SU-DHL-6 (cell line): ENCODE measurements at regions not wholly inside any gene's neighbourhood (a gene's known extent, or its start where the extent isn't known, plus 50 kb on each side); places are given as distances from the start of the nearest gene placed in this dataset.

Experiments
- H2AFZ ChIP-seq: fragments of 200-600 bp; sonication (generic); 2 replicates; pipeline ENCODE4 v1.6.1; 2014; ENCODE audit warnings: low read depth, mild to moderate bottlenecking, moderate library complexity, mixed read lengths, antibody characterized with exemption, low read length; ENCODE audit not compliant: severe bottlenecking
- H3F3A ChIP-seq: fragments of 200-600 bp; shearing (Covaris generic); 2 replicates; pipeline ENCODE4 v1.6.0; 2016; ENCODE audit warnings: antibody characterized with exemption, mild to moderate bottlenecking; ENCODE audit not compliant: insufficient read depth
- H3K27ac ChIP-seq: fragments of 200-600 bp; sonication (generic); 2 replicates; pipeline ENCODE4 v1.5.1; 2016; ENCODE audit warnings: low read depth, mild to moderate bottlenecking, low read length, moderate library complexity, mixed read lengths
- H3K27me3 ChIP-seq: fragments of 200-600 bp; sonication (generic), shearing (Covaris generic); 2 replicates; pipeline ENCODE4 v1.6.0; 2014; ENCODE audit warnings: mild to moderate bottlenecking, low read length
- H3K36me3 ChIP-seq: fragments of 200-600 bp; sonication (generic); 2 replicates; pipeline ENCODE4 v1.6.1; 2014; ENCODE audit warnings: mild to moderate bottlenecking, low read length, mixed read lengths
- H3K4me2 ChIP-seq: fragments of 300-600, 200-600 bp; shearing (Covaris generic), sonication (generic); 2 replicates; pipeline ENCODE4 v1.6.0; 2014; ENCODE audit warnings: low read length, low read depth, mild to moderate bottlenecking; ENCODE audit not compliant: poor library complexity, severe bottlenecking
- H3K4me3 ChIP-seq: fragments of 200-600 bp; sonication (generic); 2 replicates; pipeline ENCODE4 v1.5.1; 2014; ENCODE audit warnings: antibody characterized with exemption, low read length, mild to moderate bottlenecking, mixed read lengths; ENCODE audit not compliant: insufficient read depth, poor library complexity, severe bottlenecking
- H3K79me2 ChIP-seq: fragments of 200-600 bp; sonication (generic); 2 replicates; pipeline ENCODE4 v1.6.1; 2014; ENCODE audit warnings: mild to moderate bottlenecking, low read length, moderate library complexity; ENCODE audit not compliant: insufficient read depth
- H3K9ac ChIP-seq: fragments of 200-600 bp; sonication (generic); 2 replicates; pipeline ENCODE4 v1.7.0; 2014; ENCODE audit warnings: mild to moderate bottlenecking, low read length
- H3K9me2 ChIP-seq: fragments of 200-600 bp; sonication (generic); replicated peaks from 2 replicates; pipeline ENCODE4 v1.6.1; 2014; ENCODE audit warnings: low read length; ENCODE audit not compliant: insufficient read depth
- H3K9me3 ChIP-seq: fragments of 200-600 bp; sonication (generic); 2 replicates; pipeline ENCODE4 v1.6.1; 2014; ENCODE audit warnings: low read length, mixed read lengths; ENCODE audit not compliant: insufficient read depth
- H4K20me1 ChIP-seq: fragments of 200-600 bp; sonication (generic); 2 replicates; pipeline ENCODE4 v1.6.1; 2014; ENCODE audit warnings: low read depth, mild to moderate bottlenecking, antibody characterized with exemption, low read length, moderate library complexity, mixed read lengths
- EZH2phosphoT487 ChIP-seq: fragments of 200-600 bp; sonication (generic), shearing (Covaris generic); conservative IDR thresholded peaks from 2 replicates; pipeline ENCODE4 v1.6.1; 2018; ENCODE audit warnings: mild to moderate bottlenecking, antibody characterized with exemption, low read length, moderate library complexity, mixed read lengths
- TF ChIP-seq, protein P1 (sequence below): fragments of 200-600 bp; sonication (generic); IDR thresholded peaks from one replicate; pipeline ENCODE4 v1.5.1; 2017; ENCODE audit warnings: antibody characterized with exemption, mild to moderate bottlenecking, low read length, moderate library complexity; ENCODE audit not compliant: insufficient read depth, poor library complexity, severe bottlenecking

DNA sequence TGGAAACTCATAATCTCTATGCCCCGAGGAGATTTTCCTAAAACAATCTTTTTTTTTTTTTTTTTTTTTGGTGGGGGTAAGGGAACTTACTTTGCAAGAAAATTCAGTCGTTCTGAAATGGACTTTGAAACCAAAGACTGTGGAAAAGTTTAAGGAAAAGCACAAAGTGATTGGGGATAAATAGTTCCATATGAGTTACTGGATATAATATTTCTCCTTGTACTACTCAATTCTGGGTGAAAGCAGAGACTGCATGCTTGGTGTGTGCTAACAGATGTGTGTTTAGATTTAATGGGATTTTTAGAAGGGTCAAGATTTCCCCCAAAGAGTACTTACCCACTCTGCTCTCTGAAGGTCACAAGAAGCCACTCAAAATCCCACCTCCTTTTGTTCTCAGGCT, 204.9 kb upstream of the USP24 start:
- Histone ChIP-seq H3K27ac (no peak overlapping the region), H3K79me2 (no peaks in the 10 kb centered on the region), H3F3A (no peaks in the 10 kb centered on the region), H3K27me3 (no peaks in the 10 kb centered on the region), H2AFZ (no peak overlapping the region), H3K4me2 (no peak overlapping the region), H3K9me2 (no peaks in the 10 kb centered on the region; the same call in 1 of the 2 replicates), H3K4me3 (no peak overlapping the region), H3K9ac (no peak overlapping the region), H4K20me1 (no peaks in the 10 kb centered on the region), H3K9me3 (no peaks in the 10 kb centered on the region), H3K36me3 (no peaks in the 10 kb centered on the region)
- TF ChIP-seq EZH2phosphoT487 = no peak
- TF ChIP-seq, protein P1, sequence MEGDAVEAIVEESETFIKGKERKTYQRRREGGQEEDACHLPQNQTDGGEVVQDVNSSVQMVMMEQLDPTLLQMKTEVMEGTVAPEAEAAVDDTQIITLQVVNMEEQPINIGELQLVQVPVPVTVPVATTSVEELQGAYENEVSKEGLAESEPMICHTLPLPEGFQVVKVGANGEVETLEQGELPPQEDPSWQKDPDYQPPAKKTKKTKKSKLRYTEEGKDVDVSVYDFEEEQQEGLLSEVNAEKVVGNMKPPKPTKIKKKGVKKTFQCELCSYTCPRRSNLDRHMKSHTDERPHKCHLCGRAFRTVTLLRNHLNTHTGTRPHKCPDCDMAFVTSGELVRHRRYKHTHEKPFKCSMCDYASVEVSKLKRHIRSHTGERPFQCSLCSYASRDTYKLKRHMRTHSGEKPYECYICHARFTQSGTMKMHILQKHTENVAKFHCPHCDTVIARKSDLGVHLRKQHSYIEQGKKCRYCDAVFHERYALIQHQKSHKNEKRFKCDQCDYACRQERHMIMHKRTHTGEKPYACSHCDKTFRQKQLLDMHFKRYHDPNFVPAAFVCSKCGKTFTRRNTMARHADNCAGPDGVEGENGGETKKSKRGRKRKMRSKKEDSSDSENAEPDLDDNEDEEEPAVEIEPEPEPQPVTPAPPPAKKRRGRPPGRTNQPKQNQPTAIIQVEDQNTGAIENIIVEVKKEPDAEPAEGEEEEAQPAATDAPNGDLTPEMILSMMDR = no peak

DNA sequence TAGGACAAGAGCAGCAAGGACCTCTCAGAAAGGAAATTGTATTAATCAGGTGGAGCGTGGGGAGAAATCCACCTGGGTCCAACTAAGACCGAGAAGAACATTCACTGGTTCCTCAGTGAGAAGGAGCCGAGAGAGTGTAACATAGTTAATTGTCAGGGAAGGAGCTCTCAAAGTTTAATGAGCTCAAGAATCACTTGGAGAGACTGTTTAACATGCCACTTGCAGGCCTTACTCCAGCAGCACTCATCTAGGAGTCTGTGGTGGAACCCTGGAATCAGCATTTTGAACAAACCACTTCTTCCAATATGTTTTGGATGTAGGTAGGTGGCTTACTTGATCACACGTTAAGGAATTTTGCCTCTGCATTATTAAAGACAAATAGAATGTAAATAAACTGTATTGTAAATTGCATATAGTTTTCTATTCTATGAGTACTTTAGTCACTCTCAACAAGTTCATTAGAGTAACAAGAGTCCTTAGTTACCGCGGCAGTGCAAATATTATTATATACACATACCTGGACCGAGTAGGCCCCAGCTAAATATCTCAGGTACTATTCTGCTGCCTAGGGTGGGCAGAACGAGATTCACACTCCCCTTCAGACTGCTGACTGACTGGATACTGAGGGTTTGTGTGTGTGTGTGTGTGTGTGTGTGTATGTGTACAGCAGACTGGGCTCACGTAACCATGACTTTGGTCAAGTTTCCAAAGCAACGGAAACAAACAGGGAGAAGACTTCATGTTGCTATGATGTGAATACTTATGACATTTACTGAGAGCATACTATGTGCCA, 203.2 kb upstream of the USP24 start:
- H3K79me2 ChIP-seq = no peaks in the 10 kb centered on the region
- no peak overlapping the region for H3K9ac ChIP-seq
- H4K20me1 ChIP-seq = no peaks in the 10 kb centered on the region
- no peak overlapping the region for H3K4me2 ChIP-seq
- no peak overlapping the region for H3K27ac ChIP-seq
- H2AFZ ChIP-seq = no peak overlapping the region
- no peak overlapping the region for H3K4me3 ChIP-seq
- no peaks in the 10 kb centered on the region for H3K27me3 ChIP-seq
- no peaks in the 10 kb centered on the region for H3F3A ChIP-seq
- H3K9me2 ChIP-seq = no peaks in the 10 kb centered on the region; the same call in 1 of the 2 replicates
- H3K36me3 ChIP-seq = no peaks in the 10 kb centered on the region
- H3K9me3 ChIP-seq = no peaks in the 10 kb centered on the region
- TF ChIP-seq, protein P1 = no peak
- TF ChIP-seq EZH2phosphoT487 = no peak

DNA sequence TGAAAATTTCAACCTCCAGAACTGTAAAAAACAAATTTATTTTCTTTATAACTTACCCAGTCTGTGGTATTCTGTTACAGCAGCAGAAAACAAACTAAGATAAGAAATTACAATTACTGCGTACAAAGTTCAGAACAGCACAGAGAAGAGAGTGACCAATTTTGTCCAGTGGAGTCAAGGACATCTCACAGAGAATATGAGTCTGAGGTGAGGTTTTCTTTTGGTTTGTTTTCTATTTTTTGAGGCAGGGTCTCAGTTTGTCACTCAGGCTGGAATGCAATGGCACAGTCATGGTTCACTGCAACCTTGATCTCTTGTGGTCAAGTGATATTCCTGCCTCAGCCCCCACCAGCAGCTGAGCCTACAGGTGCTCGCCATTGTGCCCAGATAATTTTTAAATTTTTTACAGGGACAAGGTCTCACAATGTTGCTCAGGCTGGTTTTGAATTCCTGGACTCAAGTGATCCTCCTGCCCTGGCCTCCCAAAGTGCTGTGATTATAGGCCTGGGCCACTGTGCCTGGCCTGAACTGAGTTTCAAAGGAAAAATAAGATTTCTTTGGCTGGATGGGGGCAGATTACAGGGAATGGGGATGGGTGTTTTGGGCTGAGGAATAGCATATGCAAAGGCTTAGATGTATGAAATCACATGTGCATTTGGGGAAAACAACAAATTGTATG, 201.1 kb upstream of the USP24 start:
- Histone ChIP-seq H3K27ac (no peak overlapping the region), H3K9me2 (no peaks in the 10 kb centered on the region; the same call in 1 of the 2 replicates), H3K9ac (no peak overlapping the region), H3F3A (no peaks in the 10 kb centered on the region), H4K20me1 (no peaks in the 10 kb centered on the region), H3K27me3 (no peaks in the 10 kb centered on the region), H3K9me3 (no peaks in the 10 kb centered on the region), H3K4me2 (no peak overlapping the region), H3K36me3 (no peaks in the 10 kb centered on the region), H3K4me3 (no peak overlapping the region), H2AFZ (no peak overlapping the region), H3K79me2 (no peaks in the 10 kb centered on the region)
- TF ChIP-seq EZH2phosphoT487 = no peak
- TF ChIP-seq, protein P1 = no peak
